Lower lobe of right lung (tissue), 2 donors: ENCODE measurements at regions not wholly inside any gene's neighbourhood (a gene's known extent, or its start where the extent isn't known, plus 50 kb on each side); places are given as distances from the start of the nearest gene placed in this dataset.

Experiments
- ATAC-seq, 2 donors: fragments of 200-7000 bp; cut with Tn5 transposase; one replicate each; pipeline ENCODE4 v1.9.1; 2020 to 2022; ENCODE audit warnings: mild to moderate bottlenecking in 2 of 2, moderate library complexity in 2 of 2
- DNase-seq: peaks from one replicate; pipeline ENCODE4 v3.0.0-alpha.2; 2020
- H3K27ac ChIP-seq: fragments of 200-600 bp; one replicate; pipeline ENCODE4 v1.8.0; 2022
- H3K27me3 ChIP-seq: fragments of 200-600 bp; one replicate; pipeline ENCODE4 v1.8.0; 2022; ENCODE audit warnings: low read depth
- H3K36me3 ChIP-seq: fragments of 200-600 bp; one replicate; pipeline ENCODE4 v1.8.0; 2022; ENCODE audit warnings: mild to moderate bottlenecking
- H3K4me1 ChIP-seq: fragments of 200-600 bp; one replicate; pipeline ENCODE4 v1.8.0; 2022
- H3K4me3 ChIP-seq: fragments of 200-600 bp; one replicate; pipeline ENCODE4 v1.8.0; 2022; ENCODE audit warnings: mild to moderate bottlenecking
- H3K9me3 ChIP-seq: fragments of 200-600 bp; one replicate; pipeline ENCODE4 v1.8.0; 2022
- intact Hi-C: fragments of 100-400 bp; cut with DNase I; formaldehyde crosslinking; loops from one replicate; pipeline ENCODE4 v1.11.0; 2022
- TF ChIP-seq, protein P1 (sequence below): fragments of 200-600 bp; IDR thresholded peaks from one replicate; pipeline ENCODE4 v1.8.0; 2022; ENCODE audit warnings: antibody characterized with exemption, mild to moderate bottlenecking
- donor health status: DM: no; HTN: yes; CAD: no; lungs with severe emphysema.

GRCh38 chr13:39144941-39145533 lies 106.8 kb downstream of the NHLRC3 start:
- Histone ChIP-seq H3K4me3 (no peak overlapping the region), H3K36me3 (no peaks in the 10 kb centered on the region), H3K4me1 (no peaks in the 10 kb centered on the region), H3K9me3 (no peaks in the 10 kb centered on the region), H3K27ac (no peak overlapping the region), H3K27me3 (no peaks in the 10 kb centered on the region)
- ATAC-seq (peak; percentile 61 to 65), DNase-seq (no peak)
- TF ChIP-seq, protein P1, sequence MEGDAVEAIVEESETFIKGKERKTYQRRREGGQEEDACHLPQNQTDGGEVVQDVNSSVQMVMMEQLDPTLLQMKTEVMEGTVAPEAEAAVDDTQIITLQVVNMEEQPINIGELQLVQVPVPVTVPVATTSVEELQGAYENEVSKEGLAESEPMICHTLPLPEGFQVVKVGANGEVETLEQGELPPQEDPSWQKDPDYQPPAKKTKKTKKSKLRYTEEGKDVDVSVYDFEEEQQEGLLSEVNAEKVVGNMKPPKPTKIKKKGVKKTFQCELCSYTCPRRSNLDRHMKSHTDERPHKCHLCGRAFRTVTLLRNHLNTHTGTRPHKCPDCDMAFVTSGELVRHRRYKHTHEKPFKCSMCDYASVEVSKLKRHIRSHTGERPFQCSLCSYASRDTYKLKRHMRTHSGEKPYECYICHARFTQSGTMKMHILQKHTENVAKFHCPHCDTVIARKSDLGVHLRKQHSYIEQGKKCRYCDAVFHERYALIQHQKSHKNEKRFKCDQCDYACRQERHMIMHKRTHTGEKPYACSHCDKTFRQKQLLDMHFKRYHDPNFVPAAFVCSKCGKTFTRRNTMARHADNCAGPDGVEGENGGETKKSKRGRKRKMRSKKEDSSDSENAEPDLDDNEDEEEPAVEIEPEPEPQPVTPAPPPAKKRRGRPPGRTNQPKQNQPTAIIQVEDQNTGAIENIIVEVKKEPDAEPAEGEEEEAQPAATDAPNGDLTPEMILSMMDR, result peak; percentile 75
- intact Hi-C loops, result no loop called here

DNA sequence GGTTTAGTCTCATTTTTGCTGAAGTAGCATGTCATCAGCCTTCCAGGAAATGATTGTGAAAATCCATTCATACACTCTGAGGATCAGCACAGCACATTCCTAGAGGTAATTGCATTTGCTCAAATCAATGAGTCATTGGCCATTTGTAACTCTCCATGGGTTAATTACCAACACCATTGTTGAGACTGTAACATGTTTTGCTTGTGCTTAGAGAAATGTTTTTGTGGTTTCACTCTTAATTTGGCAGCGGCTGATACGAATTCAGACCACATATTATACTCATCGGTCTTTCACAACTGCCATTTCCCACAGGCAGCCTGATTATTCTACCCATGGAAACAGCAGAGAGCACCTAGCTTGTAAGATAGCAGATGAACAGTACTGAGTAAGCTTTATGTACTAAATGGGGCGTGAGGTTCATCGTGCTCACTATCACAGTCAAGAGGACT lies 110.3 kb downstream of the NHLRC3 start:
- Histone ChIP-seq H3K36me3 (no peaks in the 10 kb centered on the region), H3K27me3 (no peaks in the 10 kb centered on the region), H3K4me1 (no peaks in the 10 kb centered on the region), H3K4me3 (no peak overlapping the region), H3K27ac (no peak overlapping the region), H3K9me3 (no peaks in the 10 kb centered on the region)
- DNase-seq (no peak), ATAC-seq (peak; percentile 60 to 67)
- TF ChIP-seq, protein P1, result no peak
- intact Hi-C loops, result no loop called here

GRCh38 chr13:39149896-39150295 lies 111.6 kb downstream of the NHLRC3 start:
- peak; percentile 85 to 86 for ATAC-seq
- H3K4me3 ChIP-seq, result no peak overlapping the region
- H3K9me3 ChIP-seq, result no peaks in the 10 kb centered on the region
- intact Hi-C loops, result no loop called here
- H3K27me3 ChIP-seq, result no peaks in the 10 kb centered on the region
- H3K27ac ChIP-seq, result no peak overlapping the region
- DNase-seq, result peak; percentile 62
- no peaks in the 10 kb centered on the region for H3K36me3 ChIP-seq
- no peaks in the 10 kb centered on the region for H3K4me1 ChIP-seq
- TF ChIP-seq, protein P1, result no peak

- TF ChIP-seq, protein P1, result no peak
- ATAC-seq (no peak), DNase-seq (no peak)
- no peak overlapping the region for H3K4me3 ChIP-seq
- no peaks in the 10 kb centered on the region for H3K9me3 ChIP-seq
- no peaks in the 10 kb centered on the region for H3K4me1 ChIP-seq
- no peaks in the 10 kb centered on the region for H3K27me3 ChIP-seq
- intact Hi-C loops, result no loop called here
- no peaks in the 10 kb centered on the region for H3K36me3 ChIP-seq
- no peak overlapping the region for H3K27ac ChIP-seq
Measured at GRCh38 chr13:39154041-39154440, 115.8 kb downstream of the NHLRC3 start.

DNA sequence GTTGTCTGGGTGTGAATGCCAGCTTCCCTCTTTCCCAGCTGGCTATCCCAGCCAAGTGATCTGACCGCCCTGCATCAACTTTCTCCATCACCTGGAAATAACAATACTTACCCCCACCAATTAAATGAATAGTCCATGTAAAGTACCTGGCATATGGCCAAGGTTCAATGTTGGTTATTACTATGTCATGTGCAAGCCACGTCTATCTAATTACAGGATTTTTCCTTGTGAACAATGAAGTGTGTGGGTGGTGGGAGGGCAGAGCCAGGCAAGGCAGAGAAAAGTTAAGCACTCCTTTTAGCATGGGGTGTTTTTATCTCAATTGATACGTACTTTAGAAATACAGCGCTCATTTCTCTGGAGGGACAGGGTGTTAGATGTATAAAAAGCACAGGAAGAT lies 121.1 kb downstream of the NHLRC3 start:
- Histone ChIP-seq H3K4me1 (no peaks in the 10 kb centered on the region), H3K27ac (no peak overlapping the region), H3K9me3 (no peaks in the 10 kb centered on the region), H3K4me3 (no peak overlapping the region), H3K36me3 (no peaks in the 10 kb centered on the region), H3K27me3 (no peaks in the 10 kb centered on the region)
- ATAC-seq, result no peak
- TF ChIP-seq, protein P1, result no peak
- intact Hi-C loops, result no loop called here
- no peak for DNase-seq
